ENCODE measurements at regions not wholly inside any gene's neighbourhood (a gene's known extent, or its start where the extent isn't known, plus 50 kb on each side); places are given as distances from the start of the nearest gene placed in this dataset.

DNA sequence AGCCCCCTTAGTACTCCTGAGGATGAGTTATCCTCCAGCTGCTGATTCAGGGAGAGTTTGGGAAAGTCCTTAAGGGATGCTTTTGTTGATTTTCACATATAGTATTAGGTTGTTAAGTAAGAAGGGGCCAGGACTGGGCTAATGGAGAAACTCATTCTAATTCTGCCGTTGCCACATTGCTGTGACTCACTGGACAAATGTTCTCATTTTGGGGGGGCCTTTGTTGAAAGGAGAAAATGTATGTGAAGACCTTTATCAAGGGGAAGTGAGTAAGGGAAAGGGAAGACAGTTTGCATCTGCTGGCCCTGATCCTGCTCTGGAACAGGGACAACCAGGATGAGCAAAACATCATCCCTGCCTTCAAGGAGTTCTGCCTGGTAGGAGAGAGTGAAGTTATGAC, 123.2 kb upstream of the FGGY start:
- Histone ChIP-seq H3K4me1 (ENCODE audit: insufficient read depth) (peaks cover 1% of the 10 kb centered on the region), H3K27ac (no peak overlapping the region), H3K27me3 (no peaks in the 10 kb centered on the region), H3K79me2 (no peaks in the 10 kb centered on the region), H3K4me2 (no peak overlapping the region), H3K9me3 (ENCODE audit: low read depth) (no peaks in the 10 kb centered on the region), H3K9me2 (replicated peaks; ENCODE audit: insufficient read depth) (no peaks in the 10 kb centered on the region), H4K20me1 (ENCODE audit: insufficient read depth, poor library complexity, severe bottlenecking) (no peaks in the 10 kb centered on the region), H3K4me3 (no peak overlapping the region), H2AFZ (no peak overlapping the region), H3K36me3 (replicated peaks; ENCODE audit: insufficient read depth, low read depth) (no peaks in the 10 kb centered on the region)
- no peak for DNase-seq (ENCODE audit: low spot score)
- TF ChIP-seq EZH2 (IDR thresholded peaks at IDR 0.05; ENCODE audit: borderline replicate concordance) (no peak), EZH2phosphoT487 (IDR thresholded peaks at IDR 0.05; ENCODE audit: low read depth, severe bottlenecking, unreplicated experiment) (no peak)
- TF ChIP-seq, protein P1, sequence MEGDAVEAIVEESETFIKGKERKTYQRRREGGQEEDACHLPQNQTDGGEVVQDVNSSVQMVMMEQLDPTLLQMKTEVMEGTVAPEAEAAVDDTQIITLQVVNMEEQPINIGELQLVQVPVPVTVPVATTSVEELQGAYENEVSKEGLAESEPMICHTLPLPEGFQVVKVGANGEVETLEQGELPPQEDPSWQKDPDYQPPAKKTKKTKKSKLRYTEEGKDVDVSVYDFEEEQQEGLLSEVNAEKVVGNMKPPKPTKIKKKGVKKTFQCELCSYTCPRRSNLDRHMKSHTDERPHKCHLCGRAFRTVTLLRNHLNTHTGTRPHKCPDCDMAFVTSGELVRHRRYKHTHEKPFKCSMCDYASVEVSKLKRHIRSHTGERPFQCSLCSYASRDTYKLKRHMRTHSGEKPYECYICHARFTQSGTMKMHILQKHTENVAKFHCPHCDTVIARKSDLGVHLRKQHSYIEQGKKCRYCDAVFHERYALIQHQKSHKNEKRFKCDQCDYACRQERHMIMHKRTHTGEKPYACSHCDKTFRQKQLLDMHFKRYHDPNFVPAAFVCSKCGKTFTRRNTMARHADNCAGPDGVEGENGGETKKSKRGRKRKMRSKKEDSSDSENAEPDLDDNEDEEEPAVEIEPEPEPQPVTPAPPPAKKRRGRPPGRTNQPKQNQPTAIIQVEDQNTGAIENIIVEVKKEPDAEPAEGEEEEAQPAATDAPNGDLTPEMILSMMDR (IDR thresholded peaks at IDR 0.05; ENCODE audit: poor library complexity), result no peak
- 56% methylated on average over 1 of the region's 1 CpG for WGBS (ENCODE audit: low lambda C conversion rate, missing lambda C conversion rate)

- no peak for TF ChIP-seq EZH2phosphoT487 (IDR thresholded peaks at IDR 0.05; ENCODE audit: low read depth, severe bottlenecking, unreplicated experiment)
- H3K4me3 ChIP-seq, result no peak overlapping the region
- no peaks in the 10 kb centered on the region for H3K79me2 ChIP-seq
- H3K27me3 ChIP-seq, result no peaks in the 10 kb centered on the region
- no peak overlapping the region for H3K4me2 ChIP-seq
- no peaks in the 10 kb centered on the region for H4K20me1 ChIP-seq (ENCODE audit: insufficient read depth, poor library complexity, severe bottlenecking)
- H2AFZ ChIP-seq, result no peak overlapping the region
- H3K9me2 ChIP-seq (replicated peaks; ENCODE audit: insufficient read depth), result no peaks in the 10 kb centered on the region
- no peak for DNase-seq (ENCODE audit: low spot score)
- H3K27ac ChIP-seq, result no peak overlapping the region
- WGBS (ENCODE audit: low lambda C conversion rate, missing lambda C conversion rate), result 95% methylated on average over 3 of the region's 3 CpGs
- peaks cover 22% of the 10 kb centered on the region for H3K4me1 ChIP-seq (ENCODE audit: insufficient read depth)
- no peaks in the 10 kb centered on the region for H3K9me3 ChIP-seq (ENCODE audit: low read depth)
- no peaks in the 10 kb centered on the region for H3K36me3 ChIP-seq (replicated peaks; ENCODE audit: insufficient read depth, low read depth)
Observed at GRCh38 chr1:59176471-59176870, 120.4 kb upstream of the FGGY start.

DNA sequence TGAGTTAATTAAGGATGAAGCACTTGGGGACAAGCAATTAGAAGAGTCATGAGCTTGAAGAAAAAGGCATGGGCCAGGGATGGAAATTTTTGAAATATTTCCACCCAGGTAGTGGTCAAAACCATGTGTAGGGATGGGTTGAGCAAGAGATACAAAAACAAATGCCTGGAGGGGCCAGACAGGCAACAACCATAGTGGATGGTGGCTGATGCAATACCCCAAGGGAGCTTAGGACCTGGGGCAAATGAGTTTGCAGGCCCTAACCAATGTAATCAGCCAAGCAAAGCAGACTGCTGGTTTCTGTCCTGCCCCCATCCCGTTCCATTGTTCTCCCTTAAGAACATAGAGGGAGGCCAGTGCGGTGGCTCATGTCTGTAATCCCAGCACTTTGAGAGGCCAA, 119.1 kb upstream of the FGGY start:
- no peaks in the 10 kb centered on the region for H3K27me3 ChIP-seq
- no peak for DNase-seq (ENCODE audit: low spot score)
- H3K4me1 ChIP-seq (ENCODE audit: insufficient read depth), result peaks cover 24% of the 10 kb centered on the region
- TF ChIP-seq, protein P1 (IDR thresholded peaks at IDR 0.05; ENCODE audit: poor library complexity), result no peak
- TF ChIP-seq EZH2phosphoT487 (IDR thresholded peaks at IDR 0.05; ENCODE audit: low read depth, severe bottlenecking, unreplicated experiment), result no peak
- TF ChIP-seq EZH2 (IDR thresholded peaks at IDR 0.05; ENCODE audit: borderline replicate concordance), result no peak
- no peaks in the 10 kb centered on the region for H4K20me1 ChIP-seq (ENCODE audit: insufficient read depth, poor library complexity, severe bottlenecking)
- H2AFZ ChIP-seq, result no peak overlapping the region
- no peaks in the 10 kb centered on the region for H3K9me2 ChIP-seq (replicated peaks; ENCODE audit: insufficient read depth)
- H3K27ac ChIP-seq, result no peak overlapping the region
- no peaks in the 10 kb centered on the region for H3K36me3 ChIP-seq (replicated peaks; ENCODE audit: insufficient read depth, low read depth)
- H3K4me3 ChIP-seq, result no peak overlapping the region
- H3K79me2 ChIP-seq, result no peaks in the 10 kb centered on the region
- WGBS (ENCODE audit: low lambda C conversion rate, missing lambda C conversion rate), result 95% methylated on average over 2 of the region's 2 CpGs
- H3K4me2 ChIP-seq, result no peak overlapping the region
- no peaks in the 10 kb centered on the region for H3K9me3 ChIP-seq (ENCODE audit: low read depth)

- WGBS (ENCODE audit: low lambda C conversion rate, missing lambda C conversion rate), result 73% methylated on average over 4 of the region's 4 CpGs
- H3K4me1 ChIP-seq (ENCODE audit: insufficient read depth), result peaks cover 26% of the 10 kb centered on the region
- no peaks in the 10 kb centered on the region for H3K79me2 ChIP-seq
- no peak overlapping the region for H3K4me3 ChIP-seq
- no peak overlapping the region for H3K4me2 ChIP-seq
- TF ChIP-seq EZH2 (IDR thresholded peaks at IDR 0.05; ENCODE audit: borderline replicate concordance) (no peak), EZH2phosphoT487 (IDR thresholded peaks at IDR 0.05; ENCODE audit: low read depth, severe bottlenecking, unreplicated experiment) (no peak)
- TF ChIP-seq, protein P1 (IDR thresholded peaks at IDR 0.05; ENCODE audit: poor library complexity), result no peak
- peak overlapping the region; percentile 56 for H3K27ac ChIP-seq
- no peaks in the 10 kb centered on the region for H4K20me1 ChIP-seq (ENCODE audit: insufficient read depth, poor library complexity, severe bottlenecking)
- H3K27me3 ChIP-seq, result no peaks in the 10 kb centered on the region
- H2AFZ ChIP-seq, result no peak overlapping the region
- H3K36me3 ChIP-seq (replicated peaks; ENCODE audit: insufficient read depth, low read depth), result no peaks in the 10 kb centered on the region
- no peaks in the 10 kb centered on the region for H3K9me2 ChIP-seq (replicated peaks; ENCODE audit: insufficient read depth)
- peak; percentile 41 for DNase-seq (ENCODE audit: low spot score)
- H3K9me3 ChIP-seq (ENCODE audit: low read depth), result no peaks in the 10 kb centered on the region
Observed at GRCh38 chr1:59178339-59179187, 118.3 kb upstream of the FGGY start.

Data from hepatocyte (in vitro differentiated cells).